ENCODE measurements at regions not wholly inside any gene's neighbourhood (a gene's known extent, or its start where the extent isn't known, plus 50 kb on each side); places are given as distances from the start of the nearest gene placed in this dataset.

DNA sequence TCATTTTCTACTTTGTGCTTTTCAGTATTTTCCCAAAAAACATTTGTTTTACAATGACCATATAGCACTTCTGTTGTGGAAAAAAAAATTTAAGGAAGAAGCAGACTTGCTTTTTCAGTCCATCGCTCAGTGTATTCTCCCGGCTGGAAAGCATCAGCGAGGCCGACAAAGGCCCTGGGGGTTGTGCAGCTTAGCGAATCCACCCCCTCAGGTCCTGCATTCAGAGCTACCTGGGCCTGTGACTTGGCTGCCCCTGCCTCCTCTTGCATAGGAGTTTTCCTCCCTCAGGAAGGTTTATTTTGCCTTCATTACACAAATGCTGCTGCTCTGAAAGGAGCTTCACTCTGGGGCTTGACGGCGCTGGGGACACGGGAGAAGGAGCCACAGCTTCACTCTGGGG, 244.4 kb upstream of the MGAT5 start:
- no peak for TF ChIP-seq SIN3A (IDR thresholded peaks at IDR 0.05; ENCODE audit: low read depth)
- TF ChIP-seq, protein P1, sequence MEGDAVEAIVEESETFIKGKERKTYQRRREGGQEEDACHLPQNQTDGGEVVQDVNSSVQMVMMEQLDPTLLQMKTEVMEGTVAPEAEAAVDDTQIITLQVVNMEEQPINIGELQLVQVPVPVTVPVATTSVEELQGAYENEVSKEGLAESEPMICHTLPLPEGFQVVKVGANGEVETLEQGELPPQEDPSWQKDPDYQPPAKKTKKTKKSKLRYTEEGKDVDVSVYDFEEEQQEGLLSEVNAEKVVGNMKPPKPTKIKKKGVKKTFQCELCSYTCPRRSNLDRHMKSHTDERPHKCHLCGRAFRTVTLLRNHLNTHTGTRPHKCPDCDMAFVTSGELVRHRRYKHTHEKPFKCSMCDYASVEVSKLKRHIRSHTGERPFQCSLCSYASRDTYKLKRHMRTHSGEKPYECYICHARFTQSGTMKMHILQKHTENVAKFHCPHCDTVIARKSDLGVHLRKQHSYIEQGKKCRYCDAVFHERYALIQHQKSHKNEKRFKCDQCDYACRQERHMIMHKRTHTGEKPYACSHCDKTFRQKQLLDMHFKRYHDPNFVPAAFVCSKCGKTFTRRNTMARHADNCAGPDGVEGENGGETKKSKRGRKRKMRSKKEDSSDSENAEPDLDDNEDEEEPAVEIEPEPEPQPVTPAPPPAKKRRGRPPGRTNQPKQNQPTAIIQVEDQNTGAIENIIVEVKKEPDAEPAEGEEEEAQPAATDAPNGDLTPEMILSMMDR (IDR thresholded peaks at IDR 0.05 in 2 of 3, conservative IDR thresholded peaks at IDR 0.05 in 1 of 3; ENCODE audit: borderline replicate concordance in 1 of 3, insufficient read depth in 1 of 3, low read depth in 2 of 3, low read length in 2 of 3) = no peak
